Esophagus squamous epithelium (tissue), 4 donors: ENCODE measurements at regions not wholly inside any gene's neighbourhood (a gene's known extent, or its start where the extent isn't known, plus 50 kb on each side); places are given as distances from the start of the nearest gene placed in this dataset.

ENCODE experiments used
- CTCF ChIP-seq, 6 experiments: fragments of 450-650 bp in 4 of 6; fragments of 200-600 bp in 2 of 6; sonication (generic) in 2 of 6; IDR thresholded peaks; one replicate each; pipeline ENCODE4 v1.5.1; 2016 to 2019; ENCODE audit warnings: antibody characterized with exemption in 6 of 6, mild to moderate bottlenecking in 4 of 6, moderate library complexity in 4 of 6
- POLR2A ChIP-seq, 4 donors: fragments of 450-650 bp; IDR thresholded peaks; one replicate each; pipeline ENCODE4 v1.6.1; 2017; ENCODE audit warnings: antibody characterized with exemption in 4 of 4, mild to moderate bottlenecking in 4 of 4, moderate library complexity in 3 of 4

DNA sequence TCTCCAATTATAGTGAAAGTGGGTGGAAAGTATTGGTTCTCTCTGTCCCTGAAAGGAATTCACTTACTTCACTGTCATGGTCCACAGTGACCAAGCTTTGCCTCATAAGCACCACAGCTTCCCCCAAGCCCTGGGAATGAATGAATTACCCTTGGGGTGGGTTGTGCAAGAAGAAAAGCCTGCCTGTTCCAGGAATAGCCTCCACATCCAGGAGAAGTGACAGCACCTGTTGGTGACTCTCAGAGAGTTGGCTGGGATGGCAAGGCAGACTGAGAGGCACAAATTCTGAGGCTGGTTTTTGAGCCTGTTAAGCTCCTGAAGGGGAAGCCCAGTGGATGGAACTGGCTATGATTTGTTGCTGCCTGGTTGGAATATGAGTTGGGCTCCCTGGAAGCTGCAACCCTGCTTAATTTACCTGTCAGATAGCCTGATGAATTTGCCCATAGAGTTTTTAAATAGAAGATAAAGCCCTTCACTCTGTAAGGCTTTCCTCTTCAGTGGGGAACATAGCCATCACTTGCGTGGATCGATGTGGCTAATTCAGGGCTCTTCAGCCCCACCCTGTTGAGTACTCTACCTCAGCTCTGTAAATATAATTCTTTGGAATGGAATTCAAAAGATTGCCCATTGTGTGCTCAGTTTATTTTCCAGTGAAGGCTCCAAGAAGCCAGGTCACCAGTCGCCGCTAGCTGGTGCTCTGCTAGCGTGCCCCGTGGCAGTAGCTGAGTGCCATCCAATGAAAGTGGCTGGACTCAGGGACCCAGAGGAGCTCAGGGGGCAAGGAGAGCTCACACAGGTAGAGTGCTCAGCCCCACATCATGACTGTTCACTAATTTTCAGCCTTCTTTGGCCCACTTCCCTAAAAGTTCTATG is 479.3 kb downstream of the IRS1 start:
- TF ChIP-seq CTCF (IDR thresholded peaks at IDR 0.05) (no peak), POLR2A (IDR thresholded peaks at IDR 0.05) (no peak)
